ENCODE measurements at regions not wholly inside any gene's neighbourhood (a gene's known extent, or its start where the extent isn't known, plus 50 kb on each side); places are given as distances from the start of the nearest gene placed in this dataset.

DNA sequence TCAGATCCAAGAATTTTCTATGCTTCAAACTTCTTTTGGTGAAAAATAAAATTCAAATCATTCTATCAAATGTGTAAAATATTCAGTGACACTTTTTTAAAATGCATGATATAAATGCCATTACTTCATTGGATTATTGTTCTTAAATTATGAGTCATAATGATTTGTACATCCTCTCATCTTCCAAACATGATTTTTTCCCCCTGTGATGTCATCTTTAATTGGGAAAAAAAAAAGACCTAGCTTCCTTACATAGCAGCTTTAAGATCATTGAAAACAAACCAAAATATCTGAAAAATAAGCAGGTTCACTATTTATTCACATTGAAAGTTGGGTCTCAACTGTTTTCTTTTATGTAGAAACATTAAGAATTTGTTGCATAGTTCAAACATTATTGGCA lies 1549.4 kb downstream of the LRRC4C start:
- TF ChIP-seq TAF1 (IDR thresholded peaks at IDR 0.05; ENCODE audit: borderline replicate concordance, insufficient read depth, low read length) (no peak), FOXP2 (optimal IDR thresholded peaks at IDR 0.05; ENCODE audit: borderline replicate concordance, extremely low read depth, extremely low read length, insufficient read depth) (no peak), SIN3A (IDR thresholded peaks at IDR 0.05; ENCODE audit: borderline replicate concordance, insufficient read depth, low read length) (no peak), POLR2AphosphoS5 (IDR thresholded peaks at IDR 0.05; ENCODE audit: low read depth, low read length) (no peak)
- TF ChIP-seq, protein P1, sequence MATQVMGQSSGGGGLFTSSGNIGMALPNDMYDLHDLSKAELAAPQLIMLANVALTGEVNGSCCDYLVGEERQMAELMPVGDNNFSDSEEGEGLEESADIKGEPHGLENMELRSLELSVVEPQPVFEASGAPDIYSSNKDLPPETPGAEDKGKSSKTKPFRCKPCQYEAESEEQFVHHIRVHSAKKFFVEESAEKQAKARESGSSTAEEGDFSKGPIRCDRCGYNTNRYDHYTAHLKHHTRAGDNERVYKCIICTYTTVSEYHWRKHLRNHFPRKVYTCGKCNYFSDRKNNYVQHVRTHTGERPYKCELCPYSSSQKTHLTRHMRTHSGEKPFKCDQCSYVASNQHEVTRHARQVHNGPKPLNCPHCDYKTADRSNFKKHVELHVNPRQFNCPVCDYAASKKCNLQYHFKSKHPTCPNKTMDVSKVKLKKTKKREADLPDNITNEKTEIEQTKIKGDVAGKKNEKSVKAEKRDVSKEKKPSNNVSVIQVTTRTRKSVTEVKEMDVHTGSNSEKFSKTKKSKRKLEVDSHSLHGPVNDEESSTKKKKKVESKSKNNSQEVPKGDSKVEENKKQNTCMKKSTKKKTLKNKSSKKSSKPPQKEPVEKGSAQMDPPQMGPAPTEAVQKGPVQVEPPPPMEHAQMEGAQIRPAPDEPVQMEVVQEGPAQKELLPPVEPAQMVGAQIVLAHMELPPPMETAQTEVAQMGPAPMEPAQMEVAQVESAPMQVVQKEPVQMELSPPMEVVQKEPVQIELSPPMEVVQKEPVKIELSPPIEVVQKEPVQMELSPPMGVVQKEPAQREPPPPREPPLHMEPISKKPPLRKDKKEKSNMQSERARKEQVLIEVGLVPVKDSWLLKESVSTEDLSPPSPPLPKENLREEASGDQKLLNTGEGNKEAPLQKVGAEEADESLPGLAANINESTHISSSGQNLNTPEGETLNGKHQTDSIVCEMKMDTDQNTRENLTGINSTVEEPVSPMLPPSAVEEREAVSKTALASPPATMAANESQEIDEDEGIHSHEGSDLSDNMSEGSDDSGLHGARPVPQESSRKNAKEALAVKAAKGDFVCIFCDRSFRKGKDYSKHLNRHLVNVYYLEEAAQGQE (IDR thresholded peaks at IDR 0.05; ENCODE audit: insufficient read depth in 1 of 2, low read depth in 2 of 2, low read length in 2 of 2): no peak

GRCh38 chr11:39860931-39861330 lies 1598.5 kb downstream of the LRRC4C start:
- TF ChIP-seq TAF1 (IDR thresholded peaks at IDR 0.05; ENCODE audit: borderline replicate concordance, insufficient read depth, low read length) (no peak), SIN3A (IDR thresholded peaks at IDR 0.05; ENCODE audit: borderline replicate concordance, insufficient read depth, low read length) (no peak), FOXP2 (optimal IDR thresholded peaks at IDR 0.05; ENCODE audit: borderline replicate concordance, extremely low read depth, extremely low read length, insufficient read depth) (no peak), POLR2AphosphoS5 (IDR thresholded peaks at IDR 0.05; ENCODE audit: low read depth, low read length) (no peak)
- TF ChIP-seq, protein P1 (IDR thresholded peaks at IDR 0.05; ENCODE audit: insufficient read depth in 1 of 2, low read depth in 2 of 2, low read length in 2 of 2): no peak

DNA sequence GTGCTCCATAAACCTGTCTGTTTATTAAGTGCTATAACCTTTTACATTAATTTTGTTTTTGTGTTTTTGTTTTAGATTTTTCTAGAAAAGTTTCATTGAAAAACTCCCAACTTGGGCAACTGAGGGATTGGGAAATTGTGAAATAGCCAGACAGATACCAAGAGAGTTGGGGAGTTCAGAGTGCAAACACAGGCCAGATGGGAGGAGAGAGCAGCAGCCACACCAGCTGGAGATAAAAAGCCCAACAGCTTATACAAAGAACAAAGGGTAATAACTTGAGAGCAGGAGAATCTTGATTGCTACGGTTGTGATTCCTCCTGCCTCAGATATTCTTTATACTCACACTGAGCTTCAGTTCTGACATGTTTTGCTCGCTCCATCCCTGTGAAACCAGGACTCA lies 1642.2 kb downstream of the LRRC4C start:
- TF ChIP-seq FOXP2 (optimal IDR thresholded peaks at IDR 0.05; ENCODE audit: borderline replicate concordance, extremely low read depth, extremely low read length, insufficient read depth): no peak
- TF ChIP-seq POLR2AphosphoS5 (IDR thresholded peaks at IDR 0.05; ENCODE audit: low read depth, low read length): no peak
- no peak for TF ChIP-seq SIN3A (IDR thresholded peaks at IDR 0.05; ENCODE audit: borderline replicate concordance, insufficient read depth, low read length)
- no peak for TF ChIP-seq TAF1 (IDR thresholded peaks at IDR 0.05; ENCODE audit: borderline replicate concordance, insufficient read depth, low read length)
- TF ChIP-seq, protein P1 (IDR thresholded peaks at IDR 0.05; ENCODE audit: insufficient read depth in 1 of 2, low read depth in 2 of 2, low read length in 2 of 2): no peak

DNA sequence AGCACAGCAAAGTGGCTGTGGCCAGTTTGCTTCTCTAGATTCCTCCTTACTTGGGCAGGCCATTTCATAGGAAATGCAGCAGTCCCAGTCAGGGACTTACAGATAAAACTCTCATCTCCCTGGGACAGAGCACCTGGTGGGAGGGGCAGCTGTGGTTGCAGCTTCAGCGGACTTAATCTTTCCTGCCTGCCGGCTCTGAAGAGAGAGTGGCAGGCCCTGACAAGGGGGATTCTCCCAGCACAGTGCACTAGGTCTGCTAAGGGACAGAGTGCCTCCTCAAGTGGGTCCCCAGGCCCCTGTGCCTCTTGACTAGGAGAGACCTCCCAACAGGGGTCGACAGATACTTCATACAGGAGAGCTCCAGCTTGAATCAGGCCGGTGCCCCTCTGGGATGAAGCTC lies 1649.1 kb downstream of the LRRC4C start:
- no peak for TF ChIP-seq FOXP2 (optimal IDR thresholded peaks at IDR 0.05; ENCODE audit: borderline replicate concordance, extremely low read depth, extremely low read length, insufficient read depth)
- TF ChIP-seq, protein P1 (IDR thresholded peaks at IDR 0.05; ENCODE audit: insufficient read depth in 1 of 2, low read depth in 2 of 2, low read length in 2 of 2): no peak
- TF ChIP-seq TAF1 (IDR thresholded peaks at IDR 0.05; ENCODE audit: borderline replicate concordance, insufficient read depth, low read length): no peak
- no peak for TF ChIP-seq POLR2AphosphoS5 (IDR thresholded peaks at IDR 0.05; ENCODE audit: low read depth, low read length)
- no peak for TF ChIP-seq SIN3A (IDR thresholded peaks at IDR 0.05; ENCODE audit: borderline replicate concordance, insufficient read depth, low read length)

- TF ChIP-seq SIN3A (IDR thresholded peaks at IDR 0.05; ENCODE audit: borderline replicate concordance, insufficient read depth, low read length) (no peak), POLR2AphosphoS5 (IDR thresholded peaks at IDR 0.05; ENCODE audit: low read depth, low read length) (no peak), FOXP2 (optimal IDR thresholded peaks at IDR 0.05; ENCODE audit: borderline replicate concordance, extremely low read depth, extremely low read length, insufficient read depth) (no peak), TAF1 (IDR thresholded peaks at IDR 0.05; ENCODE audit: borderline replicate concordance, insufficient read depth, low read length) (no peak)
- TF ChIP-seq, protein P1 (IDR thresholded peaks at IDR 0.05; ENCODE audit: insufficient read depth in 1 of 2, low read depth in 2 of 2, low read length in 2 of 2): no peak
These were observed 1649.6 kb downstream of the LRRC4C start for GRCh38 chr11:39809833-39810232.
